HFF-Myc (cell line): ENCODE measurements at regions not wholly inside any gene's neighbourhood (a gene's known extent, or its start where the extent isn't known, plus 50 kb on each side); places are given as distances from the start of the nearest gene placed in this dataset.

Source experiments
- DNase-seq: peaks from one replicate; pipeline ENCODE4 v3.0.0-alpha.2; 2011; ENCODE audit warnings: low read depth; ENCODE audit errors: extremely low read depth
- H3K4me3 ChIP-seq: replicated peaks from 2 replicates; pipeline ENCODE4 v1.5.1; 2011; ENCODE audit warnings: low read depth, mild to moderate bottlenecking, control low read depth, low read length
- CTCF ChIP-seq: IDR thresholded peaks from 2 replicates; pipeline ENCODE4 v1.5.1; 2012; ENCODE audit warnings: mild to moderate bottlenecking, low read depth, low read length, control low read depth; ENCODE audit errors: missing control alignments

- no peak for DNase-seq
- H3K4me3 ChIP-seq = no peak overlapping the region
- no peak for TF ChIP-seq CTCF
Measured at GRCh38 chr20:39473536-39473935, 511.4 kb downstream of the DHX35 start.

GRCh38 chr20:39468703-39469102, 506.6 kb downstream of the DHX35 start:
- H3K4me3 ChIP-seq = no peak overlapping the region
- no peak for TF ChIP-seq CTCF

GRCh38 chr20:39464238-39464637, 502.1 kb downstream of the DHX35 start:
- no peak overlapping the region for H3K4me3 ChIP-seq
- no peak for TF ChIP-seq CTCF
- DNase-seq = no peak

More at GRCh38 chr20:39468703-39469102, 506.6 kb downstream of the DHX35 start:
- no peak for DNase-seq

GRCh38 chr20:39462416-39462945, 500.3 kb downstream of the DHX35 start:
- no peak for DNase-seq
- TF ChIP-seq CTCF = no peak
- no peak overlapping the region for H3K4me3 ChIP-seq

- no peak for TF ChIP-seq CTCF
- H3K4me3 ChIP-seq = no peak overlapping the region
- DNase-seq = no peak
Measured at GRCh38 chr20:39458452-39458851, 496.3 kb downstream of the DHX35 start.

- no peak overlapping the region for H3K4me3 ChIP-seq
- no peak for DNase-seq
- TF ChIP-seq CTCF = no peak
Measured at GRCh38 chr20:39453890-39454289, 491.7 kb downstream of the DHX35 start.
